ENCODE measurements at regions not wholly inside any gene's neighbourhood (a gene's known extent, or its start where the extent isn't known, plus 50 kb on each side); places are given as distances from the start of the nearest gene placed in this dataset.

GRCh38 chr11:92628401-92629292, 340.8 kb upstream of the MTNR1B start:
- H3K36me3 ChIP-seq (ENCODE audit: control insufficient read depth in 4 of 4, insufficient read depth in 4 of 4, low read length in 4 of 4): no peaks in the 10 kb centered on the region
- DNase-seq: no peak
- no peak overlapping the region for H3K27ac ChIP-seq (ENCODE audit: low read depth in 1 of 2, low read length in 1 of 2)
- WGBS, 2 donors: 71 to 73% methylated on average over 4 of the region's 4 CpGs
- ATAC-seq (ENCODE audit: insufficient read depth, low FRiP score): no peak
- H3K27me3 ChIP-seq (ENCODE audit: control insufficient read depth in 3 of 3, insufficient read depth in 3 of 3, low read length in 2 of 3): no peaks in the 10 kb centered on the region
- H3K9ac ChIP-seq (ENCODE audit: insufficient read depth in 1 of 2, low read length in 2 of 2): no peak overlapping the region
- H3K4me1 ChIP-seq (ENCODE audit: control insufficient read depth in 5 of 5, insufficient read depth in 5 of 5, low read length in 5 of 5): peaks cover 0 to 20% (median 2%) of the 10 kb centered on the region in 5 donors
- no peak for TF ChIP-seq CTCF (IDR thresholded peaks at IDR 0.05; ENCODE audit: control extremely low read depth, extremely low read depth)
- H3K9me3 ChIP-seq (ENCODE audit: control insufficient read depth in 4 of 4, insufficient read depth in 3 of 4, low read length in 3 of 4): no peaks in the 10 kb centered on the region
- H3K4me3 ChIP-seq: no peak overlapping the region

- no peak overlapping the region for H3K9ac ChIP-seq (ENCODE audit: insufficient read depth in 1 of 2, low read length in 2 of 2)
- H3K36me3 ChIP-seq (ENCODE audit: control insufficient read depth in 4 of 4, insufficient read depth in 4 of 4, low read length in 4 of 4): no peaks in the 10 kb centered on the region
- H3K9me3 ChIP-seq (ENCODE audit: control insufficient read depth in 4 of 4, insufficient read depth in 3 of 4, low read length in 3 of 4): no peaks in the 10 kb centered on the region
- no peaks in the 10 kb centered on the region for H3K27me3 ChIP-seq (ENCODE audit: control insufficient read depth in 3 of 3, insufficient read depth in 3 of 3, low read length in 2 of 3)
- no peak for ATAC-seq (ENCODE audit: insufficient read depth, low FRiP score)
- no peak for TF ChIP-seq CTCF (IDR thresholded peaks at IDR 0.05; ENCODE audit: control extremely low read depth, extremely low read depth)
- peaks cover 0 to 20% (median 2%) of the 10 kb centered on the region in 5 donors for H3K4me1 ChIP-seq (ENCODE audit: control insufficient read depth in 5 of 5, insufficient read depth in 5 of 5, low read length in 5 of 5)
- no peak overlapping the region for H3K27ac ChIP-seq (ENCODE audit: low read depth in 1 of 2, low read length in 1 of 2)
- H3K4me3 ChIP-seq: no peak overlapping the region
- no peak for DNase-seq
- WGBS, 2 donors: 73 to 75% methylated on average over 3 of the region's 3 CpGs
Measured at GRCh38 chr11:92632495-92632894, 337.0 kb upstream of the MTNR1B start.

GRCh38 chr11:92633820-92634219, 335.6 kb upstream of the MTNR1B start:
- H3K36me3 ChIP-seq (ENCODE audit: control insufficient read depth in 4 of 4, insufficient read depth in 4 of 4, low read length in 4 of 4): no peaks in the 10 kb centered on the region
- ATAC-seq (ENCODE audit: insufficient read depth, low FRiP score) (no peak), DNase-seq (no peak)
- no peak overlapping the region for H3K4me3 ChIP-seq
- TF ChIP-seq CTCF (IDR thresholded peaks at IDR 0.05; ENCODE audit: control extremely low read depth, extremely low read depth): no peak
- WGBS, 2 donors: 75 to 78% methylated on average over 1 of the region's 1 CpG
- peaks cover 0 to 20% (median 2%) of the 10 kb centered on the region in 5 donors for H3K4me1 ChIP-seq (ENCODE audit: control insufficient read depth in 5 of 5, insufficient read depth in 5 of 5, low read length in 5 of 5)
- no peaks in the 10 kb centered on the region for H3K9me3 ChIP-seq (ENCODE audit: control insufficient read depth in 4 of 4, insufficient read depth in 3 of 4, low read length in 3 of 4)
- no peaks in the 10 kb centered on the region for H3K27me3 ChIP-seq (ENCODE audit: control insufficient read depth in 3 of 3, insufficient read depth in 3 of 3, low read length in 2 of 3)
- H3K27ac ChIP-seq (ENCODE audit: low read depth in 1 of 2, low read length in 1 of 2): no peak overlapping the region
- no peak overlapping the region for H3K9ac ChIP-seq (ENCODE audit: insufficient read depth in 1 of 2, low read length in 2 of 2)

Measured in lung (tissue), 11 donors.